ENCODE measurements at regions not wholly inside any gene's neighbourhood (a gene's known extent, or its start where the extent isn't known, plus 50 kb on each side); places are given as distances from the start of the nearest gene placed in this dataset.
"Not testable (repeated sequence)": the region's sequence is repeated elsewhere in the genome, so short reads cannot be mapped to it uniquely, and the experiment has no call there.

- DNase-seq: no peak
These were observed 72.5 kb upstream of the MORC3 start for GRCh38 chr21:36247316-36248010.

- no peak for DNase-seq
These were observed 70.2 kb upstream of the MORC3 start for GRCh38 chr21:36249576-36250422.

- no peak for DNase-seq
These were observed 69.4 kb upstream of the MORC3 start for GRCh38 chr21:36250423-36251075.

GRCh38 chr21:36254106-36254941 lies 65.7 kb upstream of the MORC3 start:
- DNase-seq: no peak

DNA sequence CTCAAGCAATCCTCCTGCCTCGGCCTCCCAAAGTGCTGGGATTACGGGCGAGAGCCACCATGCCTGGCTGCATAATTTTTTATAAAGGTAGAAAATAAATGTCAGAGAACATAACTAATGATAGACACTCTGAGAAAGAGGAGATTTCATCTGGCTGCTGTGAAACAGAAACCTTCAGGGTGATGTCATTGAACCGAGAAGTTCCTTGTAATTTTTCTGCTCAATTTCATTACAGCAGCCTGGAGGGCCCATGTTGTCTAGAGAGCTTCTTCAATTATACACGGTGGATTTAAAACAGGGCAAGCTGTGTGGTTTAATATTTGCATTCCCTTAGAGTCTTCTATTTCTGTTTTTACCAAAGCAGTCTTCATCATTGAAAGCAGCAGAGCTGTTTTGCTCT lies 64.3 kb upstream of the MORC3 start:
- no peak for DNase-seq

DNA sequence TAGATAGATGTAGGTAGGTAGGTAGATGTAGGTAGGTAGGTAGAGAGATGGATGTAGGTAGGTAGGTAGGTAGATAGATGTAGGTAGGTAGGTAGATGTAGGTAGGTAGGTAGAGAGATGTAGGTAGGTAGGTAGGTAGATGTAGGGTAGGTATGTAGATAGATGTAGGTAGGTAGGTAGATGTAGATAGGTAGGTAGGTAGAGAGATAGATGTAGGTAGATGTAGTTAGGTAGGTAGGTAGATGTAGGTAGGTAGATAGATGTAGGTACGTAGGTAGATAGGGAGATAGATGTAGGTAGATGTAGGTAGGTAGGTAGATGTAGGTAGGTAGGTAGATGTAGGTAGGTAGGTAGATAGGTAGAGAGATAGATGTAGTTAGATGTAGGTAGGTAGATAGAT lies 62.3 kb upstream of the MORC3 start:
- DNase-seq: no peak

GRCh38 chr21:36260030-36260787 lies 59.8 kb upstream of the MORC3 start:
- DNase-seq: peak; percentile 16 to 44

- DNase-seq: no peak
These were observed 59.2 kb upstream of the MORC3 start for GRCh38 chr21:36260802-36261201.

DNA sequence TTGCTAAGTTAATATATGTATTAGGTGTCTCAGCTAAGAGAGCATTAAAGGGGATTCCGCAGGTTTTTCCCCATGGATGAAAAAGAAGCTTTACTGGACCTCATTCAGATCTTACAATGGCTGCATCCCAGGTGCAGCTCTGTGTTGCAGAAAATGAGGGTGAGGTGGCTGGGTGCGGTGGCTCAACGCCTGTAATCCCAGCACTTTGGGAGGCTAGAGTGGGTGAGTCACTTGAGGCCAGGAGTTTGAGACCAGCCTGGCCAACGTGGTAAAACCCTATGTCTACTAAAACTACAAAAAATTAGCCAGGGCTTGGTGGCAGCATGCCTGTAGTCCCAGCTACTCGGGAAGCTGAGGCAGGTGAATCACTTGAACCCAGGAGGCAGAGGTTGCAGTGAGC lies 58.5 kb upstream of the MORC3 start:
- no peak for DNase-seq

DNA sequence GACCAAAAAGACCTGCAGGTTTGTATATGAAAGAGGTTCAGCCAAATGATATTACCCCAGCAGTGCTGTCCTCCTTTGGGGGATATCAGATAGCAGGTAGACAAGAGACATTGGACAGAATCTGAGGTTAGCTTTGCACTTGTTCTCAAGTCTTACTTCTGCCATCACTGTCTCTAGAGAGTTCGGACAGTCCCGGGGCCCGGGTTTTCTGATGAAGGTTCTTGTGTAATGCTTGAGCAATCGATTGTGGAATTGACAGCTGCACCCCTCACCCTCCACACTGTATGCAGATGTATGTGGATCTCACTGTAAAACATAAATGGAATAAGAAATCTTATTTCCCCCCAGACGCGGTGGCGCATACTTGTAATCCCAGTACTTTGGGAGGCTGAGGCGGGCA lies 56.2 kb upstream of the MORC3 start:
- DNase-seq: no peak

- no peak for DNase-seq
These were observed 54.6 kb upstream of the MORC3 start for GRCh38 chr21:36265431-36265830.

DNA sequence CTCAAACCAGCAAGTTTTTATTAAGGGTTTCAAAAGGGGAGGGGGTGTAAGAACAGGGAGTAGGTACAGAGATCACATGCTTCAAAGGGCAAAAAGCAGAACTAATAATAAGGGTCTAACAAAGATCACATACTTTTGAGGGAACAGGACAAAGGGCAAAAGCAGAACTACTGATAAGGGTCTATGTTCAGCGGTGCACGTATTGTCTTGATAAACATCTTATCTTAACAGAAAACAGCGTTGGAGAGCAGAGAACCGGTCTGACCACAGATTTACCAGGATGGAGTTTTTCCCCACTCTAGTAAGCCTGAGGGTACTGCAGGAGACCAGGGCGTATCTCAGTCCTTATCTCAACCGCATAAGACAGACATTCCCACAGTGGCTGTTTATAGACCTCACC lies 52.2 kb upstream of the MORC3 start:
- not testable (repeated sequence) for DNase-seq

DNA sequence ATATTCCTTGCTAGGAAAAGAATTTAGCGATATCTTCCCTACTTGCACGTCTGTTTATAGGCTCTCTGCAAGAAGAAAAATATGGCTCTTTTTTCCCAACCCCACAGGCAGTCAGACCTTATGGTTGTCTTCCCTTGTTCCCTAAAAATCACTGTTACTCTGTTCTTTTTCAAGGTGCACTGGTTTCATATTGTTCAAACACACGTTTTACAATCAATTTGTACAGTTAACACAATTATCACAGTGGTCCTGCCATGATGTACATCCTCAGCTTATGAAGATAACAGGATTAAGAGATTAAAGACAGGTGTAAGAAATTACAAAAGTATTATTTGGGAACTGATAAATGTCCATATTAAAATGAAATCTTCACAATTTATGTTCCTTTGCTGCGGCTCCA lies 51.7 kb upstream of the MORC3 start:
- DNase-seq: not testable (repeated sequence)

Data from stimulated activated CD4-positive, alpha-beta T cell treated with anti-CD3 and anti-CD28 coated beads, Interleukin-2, amount 100 ng/mL, for 48 hours (primary cell).